A549 (cell line): ENCODE measurements at regions not wholly inside any gene's neighbourhood (a gene's known extent, or its start where the extent isn't known, plus 50 kb on each side); places are given as distances from the start of the nearest gene placed in this dataset.

ENCODE experiments used
- ATAC-seq, 2 experiments: fragments of 200-7000 bp in 1 of 2; fragments of >200 bp in 1 of 2; cut with Nextera tagmentation in 1 of 2; cut with Tn5 transposase in 1 of 2; 3 replicates each; pipeline versions ENCODE4 v1.8.0 to v1.9.1; 2018 to 2020; ENCODE audit warnings: mild to moderate bottlenecking in 1 of 2, moderate library complexity in 1 of 2
- CTCF ChIA-PET: fragments of 300-600 bp; sonication (Branson Sonifier 250); formaldehyde crosslinking; extraction: SDS; loops from one replicate; lab custom pipeline; 2021; ENCODE audit warnings: antibody characterized with exemption, inconsistent platforms; lab: Yijun Ruan, JAX
- POLR2A ChIA-PET: fragments of 350-600 bp; formaldehyde crosslinking; extraction: SDS; loops from one replicate; lab custom pipeline; 2021; ENCODE audit warnings: antibody characterized with exemption, inconsistent platforms; lab: Yijun Ruan, JAX
- DNase-seq, 2 experiments: peaks; one replicate each; pipeline versions ENCODE4 v3.0.0 to v3.0.0-alpha.2; 2011 to 2016; ENCODE audit warnings: low read depth in 1 of 2, low spot score in 1 of 2
- FAIRE-seq: peaks from 2 replicates; lab custom pipeline; 2011; peaks lifted over from hg19 to GRCh38; lab: Jason Lieb, UNC
- H3K27ac ChIP-seq, 2 experiments: fragments of >200 bp; sonication (Bioruptor Twin); formaldehyde crosslinking; 3 replicates each; pipeline ENCODE4 v1.5.1; 2016 to 2017
- H3K4me1 ChIP-seq: fragments of >200 bp; sonication (Bioruptor Twin); formaldehyde crosslinking; 3 replicates; pipeline ENCODE4 v1.6.1; 2016
- H3K4me2 ChIP-seq: fragments of >200 bp; sonication (Bioruptor Twin); formaldehyde crosslinking; 3 replicates; pipeline ENCODE4 v1.6.1; 2016
- H3K4me3 ChIP-seq: fragments of >200 bp; sonication (Bioruptor Twin); formaldehyde crosslinking; 3 replicates; pipeline ENCODE4 v1.5.1; 2016
- H3K9me3 ChIP-seq: fragments of >200 bp; sonication (Bioruptor Twin); formaldehyde crosslinking; 3 replicates; pipeline ENCODE4 v1.6.1; 2016
- ATOH8 ChIP-seq: fragments of 250-450 bp; sonication (Bioruptor Pico); IDR thresholded peaks from 2 replicates; pipeline ENCODE4 v1.5.0; 2020; ENCODE audit warnings: low read depth, mild to moderate bottlenecking, moderate library complexity
- BCL3 ChIP-seq: fragments of >200 bp; sonication (Bioruptor Twin); formaldehyde crosslinking; IDR thresholded peaks from 3 replicates; pipeline ENCODE4 v1.6.1; 2016
- CBX2 ChIP-seq: fragments of 200-600 bp; sonication (generic); IDR thresholded peaks from 2 replicates; pipeline ENCODE4 v1.6.1; 2016; ENCODE audit warnings: low read depth, mild to moderate bottlenecking, borderline replicate concordance
- CEBPB ChIP-seq, 2 experiments: fragments of >200 bp in 1 of 2; sonication (Bioruptor Twin) in 1 of 2; formaldehyde crosslinking in 1 of 2; IDR thresholded peaks; 2 replicates each; pipeline ENCODE4 v1.6.1; 2012 to 2016
- CHD2 ChIP-seq: fragments of 150-350 bp; IDR thresholded peaks from 2 replicates; pipeline ENCODE4 v1.6.1; 2014; ENCODE audit warnings: low read length; ENCODE audit not compliant: partially characterized antibody
- CHD4 ChIP-seq: fragments of 200-600 bp; sonication (generic); IDR thresholded peaks from 2 replicates; pipeline ENCODE4 v1.6.1; 2016; ENCODE audit warnings: antibody characterized with exemption, mild to moderate bottlenecking, borderline replicate concordance
- CTCF ChIP-seq: fragments of >200 bp; sonication (Bioruptor Twin); formaldehyde crosslinking; IDR thresholded peaks from 3 replicates; pipeline ENCODE4 v1.5.1; 2016
- E2F6 ChIP-seq: IDR thresholded peaks from 2 replicates; pipeline ENCODE4 v1.6.1; 2012; ENCODE audit warnings: low read depth, borderline replicate concordance
- ELK1 ChIP-seq: fragments of 150-350 bp; IDR thresholded peaks from 2 replicates; pipeline ENCODE4 v1.6.1; 2014; ENCODE audit warnings: low read depth, mild to moderate bottlenecking, low read length
- EP300 ChIP-seq, 2 experiments: fragments of >200 bp; sonication (Bioruptor Twin); formaldehyde crosslinking; IDR thresholded peaks; 2 replicates in 1 of 2; 3 replicates in 1 of 2; pipeline ENCODE4 v1.6.1; 2016 to 2017
- GATA3 ChIP-seq: IDR thresholded peaks from 2 replicates; pipeline ENCODE4 v1.6.1; 2012; ENCODE audit warnings: borderline replicate concordance
- HDAC2 ChIP-seq: fragments of 200-600 bp; sonication (generic); IDR thresholded peaks from 2 replicates; pipeline ENCODE4 v1.6.1; 2016
- HES2 ChIP-seq: fragments of >200 bp; sonication (Bioruptor Twin); formaldehyde crosslinking; IDR thresholded peaks from 2 replicates; pipeline ENCODE4 v1.6.1; 2016
- HOXA7 ChIP-seq: fragments of 250-450 bp; sonication (Bioruptor Pico); IDR thresholded peaks from 2 replicates; pipeline ENCODE4 v1.5.0; 2020; ENCODE audit warnings: mild to moderate bottlenecking, moderate library complexity
- HOXB5 ChIP-seq: fragments of 250-450 bp; sonication (Bioruptor Pico); IDR thresholded peaks from 2 replicates; pipeline ENCODE4 v1.5.0; 2020; ENCODE audit warnings: mild to moderate bottlenecking, moderate library complexity
- JUN ChIP-seq, 2 experiments: fragments of >200 bp; sonication (Bioruptor Twin); formaldehyde crosslinking; IDR thresholded peaks; 2 replicates in 1 of 2; 3 replicates in 1 of 2; pipeline ENCODE4 v1.6.1; 2016 to 2017
- KDM5A ChIP-seq: fragments of 200-600 bp; sonication (generic); IDR thresholded peaks from 2 replicates; pipeline ENCODE4 v1.6.1; 2016; ENCODE audit warnings: antibody characterized with exemption, mild to moderate bottlenecking
- MYC ChIP-seq: IDR thresholded peaks from 2 replicates; pipeline ENCODE4 v1.6.1; 2012; ENCODE audit warnings: mild to moderate bottlenecking, inconsistent platforms, low read length, improper control_type of control experiment, borderline replicate concordance
- POLR2A ChIP-seq: IDR thresholded peaks from 2 replicates; pipeline ENCODE4 v1.6.1; 2012; ENCODE audit warnings: mild to moderate bottlenecking, low read length
- RCOR1 ChIP-seq: fragments of 150-350 bp; IDR thresholded peaks from 2 replicates; pipeline ENCODE4 v1.6.1; 2014; ENCODE audit warnings: antibody characterized with exemption, low read length, low read depth
- RFX5 ChIP-seq: fragments of 450-650 bp; IDR thresholded peaks from 2 replicates; pipeline ENCODE4 v1.7.1; 2014; ENCODE audit warnings: antibody characterized with exemption, mild to moderate bottlenecking, moderate library complexity
- SREBF2 ChIP-seq: fragments of 450-650 bp; IDR thresholded peaks from 2 replicates; pipeline ENCODE4 v1.6.1; 2014; ENCODE audit warnings: mild to moderate bottlenecking, moderate library complexity
- USF2 ChIP-seq: fragments of 450-650 bp; IDR thresholded peaks from 2 replicates; pipeline ENCODE4 v1.6.1; 2014; ENCODE audit warnings: antibody characterized with exemption
- ZC3H11A ChIP-seq: fragments of 450-650 bp; IDR thresholded peaks from 2 replicates; pipeline ENCODE4 v1.6.1; 2014; ENCODE audit warnings: antibody characterized with exemption, mild to moderate bottlenecking
- ZFP36 ChIP-seq: fragments of 450-650 bp; IDR thresholded peaks from 2 replicates; pipeline ENCODE4 v1.6.1; 2014; ENCODE audit warnings: borderline replicate concordance; ENCODE audit not compliant: partially characterized antibody
- ZNF302 ChIP-seq: fragments of 250-450 bp; sonication (Bioruptor Pico); IDR thresholded peaks from 2 replicates; pipeline ENCODE4 v1.9.0; 2021; ENCODE audit warnings: inconsistent platforms, mild to moderate bottlenecking, moderate library complexity
- WGBS: methylation state at CpG from one replicate; pipeline ENCODE4 v1.1.6; 2017; ENCODE audit errors: missing lambda C conversion rate; 5-methylcytosine and 5-hydroxymethylcytosine counted together

- DNase-seq (no peak), FAIRE-seq (no peak), ATAC-seq (no peak)
- ChIA-PET CTCF (interaction anchor here (1.1 kb wide), 1 partner anchor 59 kb away, joined by 3 read pairs; no protein-coding TSS in a partner anchor), POLR2A (no interaction called here)
- H3K27ac ChIP-seq, result no peak overlapping the region
- WGBS, result 70% methylated on average over 2 of the region's 2 CpGs
- no peaks in the 10 kb centered on the region for H3K4me1 ChIP-seq
- no peak overlapping the region for H3K4me3 ChIP-seq
- no peaks in the 10 kb centered on the region for H3K9me3 ChIP-seq
- H3K4me2 ChIP-seq, result no peak overlapping the region
- TF ChIP-seq CHD4 (no peak), CTCF (no peak), ZC3H11A (no peak), HES2 (no peak), USF2 (no peak), CBX2 (no peak)
Measured at GRCh38 chr3:33921608-33922007, 123.2 kb downstream of the PDCD6IP start.

GRCh38 chr3:33926998-33927605 lies 128.7 kb downstream of the PDCD6IP start:
- Histone ChIP-seq H3K4me1 (no peaks in the 10 kb centered on the region), H3K4me2 (no peak overlapping the region), H3K9me3 (no peaks in the 10 kb centered on the region), H3K27ac (no peak overlapping the region), H3K4me3 (no peak overlapping the region)
- TF ChIP-seq RCOR1 (no peak), ELK1 (no peak), POLR2A (no peak), KDM5A (no peak), E2F6 (no peak), MYC (no peak), EP300 (IDR thresholded peaks at IDR 0.05) (no peak), HOXB5 (no peak), SREBF2 (no peak), JUN (IDR thresholded peaks at IDR 0.05) (no peak), BCL3 (no peak), ZFP36 (no peak), RFX5 (no peak), ZNF302 (CRISPR knock-in tag) (no peak), CHD2 (no peak), GATA3 (no peak), HOXA7 (CRISPR knock-in tag) (no peak), CEBPB (IDR thresholded peaks at IDR 0.05) (no peak), ATOH8 (CRISPR knock-in tag) (no peak), HDAC2 (no peak)
- no peak for FAIRE-seq
- CTCF ChIA-PET, result no interaction called here
- WGBS, result 64% methylated on average over 3 of the region's 3 CpGs
- DNase-seq, result no peak
- POLR2A ChIA-PET, result no interaction called here
- ATAC-seq, result no peak
